Hepatic stellate cell (primary cell): ENCODE measurements at regions not wholly inside any gene's neighbourhood (a gene's known extent, or its start where the extent isn't known, plus 50 kb on each side); places are given as distances from the start of the nearest gene placed in this dataset.

Experiments used
- DNase-seq: peaks from one replicate; pipeline ENCODE4 v3.0.0; 2011; ENCODE audit warnings: low spot score

DNA sequence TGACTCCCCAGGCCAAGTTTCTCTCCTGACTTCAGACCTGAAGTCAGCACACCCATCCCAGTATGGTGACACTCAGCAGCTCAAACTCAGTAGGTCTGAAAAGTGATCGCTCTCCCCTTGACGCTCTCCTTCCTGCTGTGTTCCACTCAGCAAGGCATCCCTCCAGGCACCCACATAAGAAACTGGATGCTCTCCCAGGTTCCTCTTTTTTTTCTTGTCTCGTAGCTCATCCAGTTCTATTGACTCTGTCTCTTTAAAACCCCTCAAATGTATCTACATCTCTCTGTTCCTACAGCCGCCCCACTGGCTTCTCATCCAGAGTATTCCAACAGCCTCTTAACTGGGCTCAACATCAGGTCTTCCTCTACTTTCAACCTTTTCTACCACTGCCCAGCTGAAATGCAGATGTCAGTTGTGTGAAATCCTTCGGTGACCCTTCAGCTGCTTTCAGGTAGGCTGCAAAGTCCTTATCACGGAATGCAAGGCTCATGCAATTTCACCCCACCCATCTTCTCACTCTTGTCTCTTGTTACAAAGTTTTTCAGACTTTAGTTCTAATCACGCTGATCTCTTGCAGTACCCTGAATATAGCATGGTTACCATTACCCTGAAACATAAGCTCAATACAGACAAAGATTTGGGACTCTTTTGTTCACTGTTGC, 286.2 kb upstream of the POU3F1 start:
- no peak for DNase-seq

DNA sequence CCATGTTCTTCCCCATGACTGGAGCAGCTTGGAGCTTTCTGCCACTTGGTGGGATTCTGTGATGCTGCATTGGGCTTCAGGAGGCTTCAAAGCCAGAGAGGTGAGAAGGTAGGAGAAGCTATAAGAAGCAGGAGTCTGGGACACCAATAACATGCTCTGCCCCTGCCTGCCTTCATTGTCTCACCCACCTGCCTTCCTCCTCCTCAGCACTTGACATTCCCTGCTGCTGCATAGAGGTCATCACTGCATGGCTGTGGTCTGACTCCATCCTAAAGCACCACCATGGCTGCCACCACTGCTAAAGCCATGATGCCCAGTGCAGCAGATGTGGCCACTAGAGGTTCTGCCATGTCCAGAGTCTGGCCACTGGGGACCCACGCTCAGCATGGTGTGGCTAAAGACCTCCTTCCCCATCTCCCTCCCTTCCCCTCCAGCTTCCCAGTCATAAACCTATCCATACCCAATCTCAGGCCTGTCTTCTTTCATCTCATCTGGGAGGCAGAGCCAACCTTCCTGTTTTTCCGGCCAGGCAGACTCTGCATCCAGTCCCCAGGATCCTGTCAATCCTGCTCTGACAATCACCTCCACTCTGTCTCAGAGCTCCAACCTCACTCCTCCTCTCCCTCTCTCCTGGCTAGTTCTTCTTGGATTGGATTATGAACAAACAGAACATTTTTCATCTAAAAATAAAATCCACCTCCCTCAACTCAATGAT, 285.1 kb upstream of the POU3F1 start:
- no peak for DNase-seq

DNA sequence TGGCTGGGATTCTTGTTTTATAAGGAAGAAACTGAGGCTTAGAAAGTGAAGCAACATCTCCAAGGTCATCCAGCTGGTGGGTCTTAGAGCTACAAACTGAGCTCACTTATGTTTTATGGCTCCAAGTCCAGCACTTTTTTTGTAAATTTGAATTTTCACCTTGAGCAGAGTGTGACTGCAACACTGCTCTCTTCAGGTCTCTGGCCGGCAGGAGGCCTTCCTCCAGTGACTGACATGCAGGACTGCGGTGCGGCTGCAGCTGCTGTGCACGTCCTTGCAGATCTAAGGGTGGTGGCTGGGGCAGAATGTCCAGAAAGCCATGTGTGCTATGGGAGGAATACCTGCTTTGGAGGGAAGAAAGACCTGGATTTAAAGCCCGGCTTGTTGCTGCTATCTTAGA, 284.2 kb upstream of the POU3F1 start:
- no peak for DNase-seq

DNA sequence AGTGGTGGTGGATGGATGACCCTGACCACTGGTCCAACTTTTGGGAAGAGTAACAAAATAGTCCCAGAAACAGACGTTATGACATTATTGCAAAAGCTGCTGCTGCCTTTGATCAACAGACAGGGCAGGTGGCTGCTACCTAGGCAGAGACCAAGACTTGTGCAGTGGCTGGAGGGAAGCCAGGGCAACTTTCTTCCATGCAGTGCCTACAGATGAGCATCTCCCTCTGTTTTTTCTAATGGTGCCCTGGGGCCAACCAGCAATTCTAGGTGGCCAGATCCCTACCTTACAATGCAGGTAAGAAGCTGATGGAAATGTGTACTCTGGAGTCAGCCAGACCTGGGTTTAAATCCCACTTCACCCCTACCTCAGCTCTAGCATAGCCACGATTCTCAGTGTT, 283.1 kb upstream of the POU3F1 start:
- no peak for DNase-seq

DNA sequence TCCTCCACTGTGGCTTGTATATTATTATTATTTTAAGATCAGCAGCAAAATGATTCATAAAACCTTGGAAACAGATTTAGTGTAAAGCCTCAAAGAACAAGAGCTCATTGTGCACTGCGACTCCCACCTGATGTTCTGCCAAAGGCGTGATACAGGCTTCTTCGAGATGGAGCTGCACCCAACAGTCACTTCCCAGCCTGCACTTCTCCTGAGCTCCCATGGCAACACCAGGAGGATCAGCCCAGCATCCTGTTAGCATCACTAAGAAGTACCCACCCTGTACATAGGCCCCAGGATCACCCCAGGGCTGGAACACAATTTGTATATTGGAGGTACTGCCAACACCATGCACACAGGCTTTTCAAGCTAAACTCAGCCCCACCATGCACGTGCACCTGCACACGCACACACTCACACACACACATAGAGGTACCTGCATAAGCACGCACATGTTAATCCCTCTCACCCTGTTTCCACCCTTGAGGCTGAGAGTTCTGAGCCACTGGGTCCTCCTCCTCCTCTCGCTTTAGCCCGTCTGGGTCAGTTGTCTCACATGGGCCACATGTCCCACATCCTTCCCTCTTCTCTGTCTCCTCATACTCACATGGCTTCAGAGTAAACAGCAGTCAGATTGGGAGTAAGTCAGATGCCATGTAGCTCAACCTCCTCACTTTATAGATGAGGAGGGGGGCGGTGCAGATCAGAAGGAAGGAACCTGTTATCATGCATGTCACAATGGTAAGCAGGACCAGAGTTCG, 281.9 kb upstream of the POU3F1 start:
- no peak for DNase-seq

DNA sequence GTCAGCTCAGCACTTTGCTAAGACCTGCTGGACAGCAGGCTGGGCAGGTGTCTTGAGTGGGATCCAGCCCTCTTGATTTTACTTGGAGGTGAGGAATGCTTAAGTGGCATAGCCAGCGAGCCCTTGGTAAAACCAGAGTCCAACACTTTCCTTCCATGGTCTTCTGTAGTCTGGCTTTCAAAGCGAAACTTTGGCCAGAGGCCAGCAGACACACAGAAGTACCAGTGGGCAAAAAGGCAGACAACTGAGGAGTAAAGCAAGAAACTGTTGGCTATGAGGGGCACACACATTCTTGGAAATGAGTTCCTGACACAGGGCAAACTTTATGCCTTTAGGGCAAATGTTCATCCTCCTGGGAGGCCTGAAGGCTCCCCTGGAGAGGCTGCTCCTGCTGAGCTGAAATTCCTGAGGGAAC, 281.0 kb upstream of the POU3F1 start:
- DNase-seq: no peak

DNA sequence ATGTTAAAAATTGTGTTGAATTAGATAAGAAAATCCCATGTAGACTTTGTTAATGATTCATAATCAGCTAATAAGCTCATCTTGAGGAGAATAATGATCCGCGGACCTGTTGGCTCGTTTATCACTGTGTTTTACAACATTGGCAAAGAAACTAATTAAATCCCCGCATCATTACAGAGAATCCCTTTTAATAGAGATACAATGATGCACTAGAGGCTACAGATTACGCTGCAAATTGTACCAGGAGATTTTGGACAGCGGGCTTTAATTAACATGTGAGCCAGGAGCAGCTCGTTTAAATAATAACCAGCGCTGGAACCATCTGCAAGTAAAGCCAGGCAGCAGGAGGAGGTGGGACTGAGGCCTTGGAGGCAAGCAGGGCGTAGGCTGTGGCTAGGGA, 280.3 kb upstream of the POU3F1 start:
- no peak for DNase-seq

DNA sequence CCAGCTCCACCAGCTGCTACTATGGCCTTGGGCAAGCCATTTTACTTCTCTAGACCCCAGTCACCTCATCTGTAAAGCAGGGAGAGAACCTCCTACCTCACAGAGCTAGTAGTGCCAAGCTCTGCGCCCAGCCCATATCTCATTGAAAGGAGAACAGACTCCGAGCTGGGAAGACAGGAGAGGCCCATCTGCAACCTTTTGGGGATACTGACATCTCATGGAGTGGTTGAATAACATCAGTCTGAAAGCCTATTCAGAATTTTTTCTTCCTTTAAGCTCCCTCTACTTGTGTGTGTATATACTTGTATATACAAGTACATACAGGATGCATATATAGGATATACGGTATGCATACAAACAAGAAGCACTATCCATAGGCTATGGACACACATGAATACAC, 279.5 kb upstream of the POU3F1 start:
- DNase-seq: no peak

DNA sequence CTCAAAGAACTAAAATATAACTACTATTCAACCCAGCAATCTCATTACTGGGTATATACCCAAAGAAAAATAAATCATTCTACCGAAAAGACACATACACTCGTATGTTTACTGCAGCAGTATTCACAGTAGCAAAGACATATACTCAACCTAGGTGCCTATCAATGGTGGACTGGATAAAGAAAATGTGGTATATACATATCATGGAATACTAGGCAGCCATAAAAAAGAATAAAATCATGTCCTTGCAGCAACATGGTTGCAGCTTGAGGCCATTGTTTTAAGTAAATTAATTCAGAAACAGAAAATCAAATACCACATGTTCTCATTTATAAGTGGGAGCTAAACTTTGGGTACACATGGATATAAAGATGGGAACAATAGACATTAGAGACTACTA, 266.2 kb upstream of the POU3F1 start:
- no peak for DNase-seq

DNA sequence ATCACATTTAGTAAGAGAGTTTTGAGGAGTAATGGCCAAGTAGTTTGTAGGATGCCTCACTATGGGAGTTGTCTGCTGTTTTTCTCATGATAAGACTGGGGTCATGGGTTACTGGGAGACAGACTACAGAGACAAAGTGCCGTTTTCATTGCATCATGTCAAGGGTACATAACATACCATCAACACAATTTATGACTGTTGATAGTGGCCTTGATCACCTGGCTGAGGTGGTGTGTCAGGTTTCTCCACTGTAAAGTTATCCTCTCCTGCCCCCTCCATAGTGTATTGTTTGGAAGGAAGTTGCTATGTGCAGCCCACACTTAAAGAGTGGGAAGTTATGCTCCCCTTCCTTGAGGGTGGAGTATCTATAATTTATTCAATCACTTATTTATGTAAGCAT, 263.5 kb upstream of the POU3F1 start:
- no peak for DNase-seq

DNA sequence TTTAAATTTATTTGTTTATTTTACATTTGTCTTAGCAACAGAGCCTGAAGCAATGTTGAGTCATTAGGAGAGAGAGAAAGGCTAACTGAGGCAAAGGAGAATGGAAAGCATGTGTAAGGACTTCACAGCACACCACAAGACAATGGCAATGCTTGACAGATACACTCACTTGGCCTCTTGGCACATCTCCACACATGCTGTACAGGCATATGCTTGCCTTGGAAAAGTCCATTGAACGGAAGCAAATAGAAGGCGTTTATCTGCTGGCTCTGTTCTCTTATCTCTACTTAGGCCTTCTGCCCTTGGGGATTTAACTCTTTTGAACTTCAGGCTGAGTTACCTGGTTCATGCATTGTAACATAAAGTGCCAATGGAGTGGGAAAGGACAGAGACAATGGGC, 262.2 kb upstream of the POU3F1 start:
- no peak for DNase-seq

DNA sequence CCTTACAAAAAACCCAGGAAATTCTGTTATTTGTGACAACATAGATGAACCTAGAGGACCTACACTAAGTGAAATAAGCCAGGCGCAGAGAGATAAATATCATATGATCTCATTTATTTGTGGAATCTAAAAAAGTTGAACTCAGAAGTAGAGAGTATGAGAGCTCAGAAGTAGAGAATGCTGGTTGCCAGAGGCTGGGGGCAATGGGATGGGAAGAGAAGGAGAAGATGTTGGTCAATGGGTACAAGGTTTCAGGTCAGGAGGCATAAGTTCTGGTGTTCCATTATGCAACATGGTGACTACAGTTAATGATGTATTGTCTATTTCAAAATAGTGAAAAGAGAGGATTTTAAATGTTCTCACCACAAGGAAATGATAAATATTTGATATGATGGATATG, 259.1 kb upstream of the POU3F1 start:
- no peak for DNase-seq

DNA sequence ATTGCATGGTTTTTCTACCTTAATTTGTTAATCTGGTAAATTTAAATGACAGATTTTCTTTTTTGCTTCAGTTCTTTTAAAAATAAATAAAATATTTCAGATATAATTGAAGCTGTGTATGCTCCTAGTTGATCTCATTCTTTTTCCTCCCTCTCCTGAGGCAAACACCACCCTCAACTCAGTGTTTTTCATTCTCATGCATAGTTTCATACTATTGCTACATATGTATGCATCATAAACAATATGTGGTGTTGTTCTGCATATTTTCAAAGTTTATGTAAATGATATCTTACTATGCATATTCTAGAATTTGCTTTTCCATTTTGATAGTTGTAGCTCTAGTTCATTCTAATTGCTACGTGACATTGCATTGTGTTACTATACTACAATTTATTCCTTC, 257.2 kb upstream of the POU3F1 start:
- no peak for DNase-seq

DNA sequence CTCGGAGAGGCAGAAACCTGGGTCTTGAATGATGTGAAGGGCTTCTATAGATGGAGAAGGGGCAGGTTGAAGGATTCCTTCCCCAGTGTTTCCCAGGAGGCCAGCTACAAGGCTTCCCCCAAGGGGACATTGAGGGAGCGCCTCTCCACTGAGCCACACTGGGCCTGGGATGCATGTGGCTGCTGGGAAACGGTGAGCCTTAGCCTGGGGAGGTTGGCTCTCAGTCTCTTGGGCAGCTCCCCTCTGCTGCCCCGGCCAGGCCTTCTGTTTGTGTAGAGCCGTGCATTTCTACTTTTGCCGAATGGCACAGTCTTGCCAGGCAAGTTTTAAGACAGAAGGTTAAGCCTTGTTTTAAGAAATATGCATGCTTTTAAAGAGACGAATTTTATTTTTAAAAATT, 254.4 kb upstream of the POU3F1 start:
- no peak for DNase-seq

DNA sequence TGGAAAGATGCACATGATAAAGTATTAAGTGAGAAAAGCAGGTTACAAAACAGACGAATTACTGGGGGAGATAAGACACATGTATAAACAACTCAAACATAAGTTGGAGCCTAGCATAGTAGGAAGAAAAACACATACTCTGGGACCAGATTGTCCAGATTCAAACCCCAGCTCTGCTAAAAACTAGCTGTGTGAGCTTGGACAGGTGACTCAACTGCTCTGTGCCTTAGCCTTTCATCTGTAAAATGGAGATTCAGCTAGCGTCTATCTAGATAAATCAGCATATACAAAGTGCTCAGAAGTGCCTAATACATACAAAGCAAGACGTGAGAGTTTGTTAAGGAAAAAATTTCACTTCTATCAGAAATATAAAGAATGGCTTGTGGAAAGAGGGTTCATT, 254.0 kb upstream of the POU3F1 start:
- DNase-seq: no peak

DNA sequence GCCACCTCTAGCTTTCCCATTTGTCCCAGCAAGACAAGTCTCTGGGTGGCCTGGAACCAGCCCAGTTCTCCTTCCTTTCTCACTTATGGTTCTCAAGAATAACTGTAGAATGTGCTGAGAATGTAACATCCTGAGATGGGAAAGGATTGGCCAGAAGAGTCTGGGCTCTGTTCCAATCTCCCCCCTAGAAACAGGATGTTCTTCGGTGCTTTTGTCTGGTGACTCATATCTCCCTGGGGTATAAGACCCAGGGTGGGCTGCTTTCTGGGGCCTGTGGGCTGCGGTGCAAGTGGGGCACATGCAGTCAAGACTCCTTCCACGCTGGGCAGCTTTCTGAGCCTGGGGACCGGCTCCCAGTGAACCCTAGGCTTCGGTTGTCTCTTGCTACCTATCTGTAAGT, 251.2 kb upstream of the POU3F1 start:
- no peak for DNase-seq

DNA sequence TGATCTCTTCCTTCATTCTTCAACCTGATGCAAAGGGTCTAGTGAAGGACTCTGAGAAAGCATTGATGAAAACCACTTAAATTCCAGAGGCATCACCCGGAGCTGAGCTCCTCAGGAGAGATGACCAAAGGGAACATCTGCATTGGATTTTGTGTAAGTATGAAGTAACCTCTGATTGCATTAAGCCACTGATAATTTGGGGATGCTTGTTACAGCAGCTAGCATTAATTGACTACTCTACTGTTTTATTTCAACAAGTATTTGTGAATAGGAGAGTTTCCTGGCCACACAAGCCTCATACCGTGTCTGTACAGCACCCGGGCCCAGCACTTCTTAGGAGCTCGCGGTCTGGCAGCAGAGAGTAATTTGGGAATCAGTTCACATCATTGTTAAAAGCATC, 250.7 kb upstream of the POU3F1 start:
- DNase-seq: no peak

DNA sequence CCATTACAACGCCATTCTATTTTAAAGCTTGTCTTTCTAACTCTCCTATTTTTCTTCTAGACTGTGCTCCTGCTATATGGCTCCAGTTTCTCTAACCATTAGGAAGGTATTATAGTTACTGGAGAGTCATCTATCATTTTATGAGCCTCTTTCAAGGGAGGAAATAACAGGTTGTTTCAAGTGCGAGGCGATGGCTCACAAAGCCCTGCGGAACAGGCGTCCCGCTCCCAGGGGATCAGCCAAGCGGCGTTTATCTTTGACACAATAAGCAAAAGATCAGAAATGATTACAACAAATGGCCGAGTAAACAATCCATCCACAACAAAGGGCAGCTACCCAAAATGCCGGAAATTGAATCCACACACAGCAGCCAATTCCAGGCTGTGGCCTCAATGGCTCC, 249.5 kb upstream of the POU3F1 start:
- no peak for DNase-seq

DNA sequence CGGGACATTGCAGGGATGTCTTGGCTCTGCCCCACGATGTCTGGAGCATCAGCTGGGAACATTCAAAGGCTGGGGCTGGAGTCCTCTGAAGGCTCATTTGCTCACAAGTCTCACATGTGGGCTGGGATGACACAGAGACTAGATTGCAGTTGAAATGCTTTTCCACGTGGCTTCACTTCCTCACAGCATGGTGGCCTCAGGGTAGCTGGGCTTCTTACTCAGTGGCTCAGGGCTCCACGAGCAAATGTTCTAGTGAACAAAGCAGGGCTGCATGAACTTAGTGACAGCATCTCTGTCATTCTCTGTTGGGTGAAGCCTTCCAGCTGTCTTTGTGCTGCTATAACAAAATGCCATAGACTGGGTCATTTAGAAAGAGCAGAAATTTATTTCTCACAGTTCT, 247.0 kb upstream of the POU3F1 start:
- no peak for DNase-seq

DNA sequence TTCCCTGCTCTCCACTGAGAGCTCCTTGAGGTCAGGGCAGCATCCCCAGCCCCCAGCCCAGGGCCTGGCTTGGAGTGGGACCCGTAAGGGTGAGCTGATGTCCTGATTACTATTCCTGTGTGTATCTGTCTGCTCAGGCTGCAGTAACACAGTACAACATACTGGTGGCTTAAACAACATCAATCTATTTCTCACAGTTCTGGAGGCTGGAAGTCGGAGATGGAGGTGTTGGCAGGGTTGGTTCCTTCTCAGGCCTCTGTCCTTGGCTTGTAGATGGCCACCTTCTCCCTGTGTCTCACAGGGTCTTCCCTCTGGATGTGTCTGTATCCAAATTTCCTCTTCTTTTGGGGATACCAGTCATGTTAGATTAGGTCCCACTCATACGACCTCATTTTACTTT, 246.4 kb upstream of the POU3F1 start:
- no peak for DNase-seq

DNA sequence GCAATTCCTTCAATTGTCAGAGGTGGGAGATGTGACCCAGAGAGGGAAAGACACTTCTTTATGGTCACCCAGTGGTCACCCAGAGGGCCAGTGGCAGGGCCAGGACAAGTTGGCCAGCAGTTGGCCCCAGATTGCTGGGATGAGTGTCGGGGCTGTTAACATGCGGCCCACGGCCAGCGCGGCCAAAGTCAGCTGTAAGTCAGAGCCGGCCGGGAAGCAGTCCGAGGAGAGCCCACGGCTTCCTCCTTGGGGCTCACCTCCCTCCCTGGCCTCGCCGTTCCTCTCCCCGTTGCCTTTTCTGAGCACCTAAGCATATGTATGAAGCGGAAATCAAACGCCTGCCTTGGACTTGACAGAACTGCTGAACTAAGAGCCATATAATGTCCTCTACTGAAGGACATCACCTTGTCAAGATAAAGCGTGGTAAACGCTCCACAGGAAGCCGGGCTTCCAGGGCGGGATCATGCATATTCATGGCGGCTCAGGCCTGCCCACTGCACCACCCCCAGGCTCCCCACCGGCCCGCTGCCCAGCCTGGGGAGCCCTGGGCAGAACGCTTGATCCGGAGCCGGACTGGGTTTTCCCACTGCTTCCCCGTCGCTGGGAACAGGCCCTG, 245.4 kb upstream of the POU3F1 start:
- no peak for DNase-seq

DNA sequence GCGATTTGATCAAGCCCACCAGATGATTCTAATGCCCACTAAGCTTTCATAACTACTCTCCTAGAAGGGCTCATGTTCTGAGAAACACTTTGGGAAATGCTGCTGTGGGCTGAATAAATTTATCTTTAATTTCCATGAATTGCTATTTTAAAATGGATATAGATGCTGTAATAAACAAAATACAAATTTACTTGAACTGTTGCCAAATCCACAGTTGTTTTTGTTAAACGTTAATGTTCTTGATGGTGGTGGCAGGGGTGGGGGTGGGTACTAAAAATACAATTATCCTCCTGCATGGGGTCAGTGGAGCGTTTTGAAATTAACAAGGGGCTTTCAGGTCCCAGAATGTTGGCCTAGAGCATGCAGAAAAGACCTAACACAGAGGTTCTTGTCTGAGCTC, 244.7 kb upstream of the POU3F1 start:
- no peak for DNase-seq

DNA sequence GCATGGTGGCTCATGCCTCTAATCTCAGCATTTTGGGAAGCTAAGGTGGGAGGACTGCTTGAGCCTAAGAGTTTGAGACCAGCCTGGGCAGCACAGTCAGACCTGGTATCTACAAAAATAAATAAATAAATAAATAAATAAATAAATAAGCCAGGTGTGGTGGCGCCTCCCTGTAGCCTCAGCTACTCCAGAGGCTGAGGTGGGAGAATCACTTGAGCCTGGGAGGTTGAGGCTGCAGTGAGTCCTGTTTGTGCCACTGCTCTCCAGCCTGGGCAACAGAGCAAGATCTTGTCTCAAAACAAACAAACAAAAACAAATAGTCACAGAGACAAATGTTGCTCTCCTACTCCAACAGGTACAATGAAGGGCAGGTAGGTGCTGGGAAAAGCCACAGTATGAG, 242.4 kb upstream of the POU3F1 start:
- no peak for DNase-seq
